NCI-H2227 (cell line): ENCODE measurements at regions not wholly inside any gene's neighbourhood (a gene's known extent, or its start where the extent isn't known, plus 50 kb on each side); places are given as distances from the start of the nearest gene placed in this dataset.
"Not testable (repeated sequence)": the region's sequence is repeated elsewhere in the genome, so short reads cannot be mapped to it uniquely, and the experiment has no call there.

Experiments
- DNase-seq: peaks from one replicate; lab custom pipeline; 2025; ENCODE audit not compliant: unreplicated experiment; lab: John Stamatoyannopoulos, UW

DNA sequence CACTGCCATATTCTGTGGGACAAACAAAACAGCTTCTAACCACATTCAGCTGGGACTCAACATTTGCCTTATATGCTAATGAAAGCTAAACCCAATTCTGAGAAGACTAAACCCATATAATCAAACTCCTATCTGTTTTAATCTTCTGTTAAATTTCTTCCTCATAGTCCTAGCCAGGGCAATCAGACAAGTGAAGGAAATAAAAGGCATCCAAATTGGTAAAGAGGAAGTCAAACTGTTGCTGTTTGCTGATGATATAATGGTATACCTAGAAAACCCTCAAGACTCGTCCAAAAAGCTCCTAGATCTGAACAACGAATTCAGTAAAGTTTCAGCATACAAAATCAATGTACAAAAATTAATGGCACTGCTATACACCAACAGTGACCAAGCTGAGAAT is 157.1 kb downstream of the PHLDA1 start:
- DNase-seq: no peak

DNA sequence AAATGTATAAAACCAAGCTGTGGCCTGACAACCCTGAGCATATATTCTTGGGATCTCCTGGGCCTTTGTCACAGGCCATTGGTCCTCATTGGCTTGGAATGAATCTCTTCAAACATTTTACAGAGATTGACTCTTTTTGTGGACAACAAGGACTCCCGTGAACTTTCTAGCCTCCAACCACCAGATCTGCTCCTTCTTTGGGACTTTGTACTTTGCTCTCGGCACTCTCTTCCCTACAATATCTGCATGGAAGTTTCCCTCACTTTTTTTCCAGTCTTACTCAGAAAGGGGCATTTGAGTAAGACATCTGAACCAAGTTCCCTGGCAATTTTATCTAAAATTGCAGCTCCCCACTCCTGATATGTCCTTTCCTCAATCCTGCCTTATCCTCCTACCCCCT is 158.8 kb downstream of the PHLDA1 start:
- DNase-seq: no peak

DNA sequence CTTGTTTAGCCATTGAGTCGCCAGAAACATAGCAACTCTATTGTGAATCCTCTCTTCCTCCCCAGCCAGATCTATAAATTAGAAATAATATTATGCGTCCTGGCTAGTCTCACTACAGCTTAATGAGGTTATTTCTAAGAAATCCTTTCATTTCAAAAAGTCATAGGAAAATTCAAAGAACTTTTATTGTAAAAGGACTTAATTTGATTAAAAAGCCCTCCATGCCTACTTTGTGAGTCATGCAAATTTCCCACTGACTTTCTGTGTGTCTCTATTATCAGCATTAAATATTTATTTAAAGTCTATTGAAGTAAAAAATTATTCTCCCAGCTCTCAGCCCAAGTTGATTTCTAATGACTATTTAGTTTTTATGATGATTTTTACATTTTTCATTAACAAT is 160.7 kb downstream of the PHLDA1 start:
- no peak for DNase-seq

DNA sequence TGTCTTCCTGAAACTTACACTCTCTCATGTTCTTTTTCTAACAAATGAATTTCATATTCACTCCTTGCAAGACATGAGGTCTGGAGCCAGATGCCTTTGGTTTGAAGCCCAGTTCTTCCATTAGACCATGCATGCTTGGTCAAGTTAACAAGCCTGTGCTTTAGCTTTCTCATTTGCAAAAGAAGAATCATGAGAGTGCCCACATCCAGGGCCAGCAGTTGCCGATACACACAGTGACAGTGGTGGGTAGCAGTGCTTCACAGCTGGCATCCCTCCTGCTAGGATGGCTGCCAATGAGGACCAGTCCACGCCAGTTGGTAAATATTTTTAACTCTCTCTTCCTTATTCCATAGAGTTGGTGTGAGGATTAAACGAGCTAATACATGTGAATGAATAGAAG is 163.1 kb downstream of the PHLDA1 start:
- no peak for DNase-seq

DNA sequence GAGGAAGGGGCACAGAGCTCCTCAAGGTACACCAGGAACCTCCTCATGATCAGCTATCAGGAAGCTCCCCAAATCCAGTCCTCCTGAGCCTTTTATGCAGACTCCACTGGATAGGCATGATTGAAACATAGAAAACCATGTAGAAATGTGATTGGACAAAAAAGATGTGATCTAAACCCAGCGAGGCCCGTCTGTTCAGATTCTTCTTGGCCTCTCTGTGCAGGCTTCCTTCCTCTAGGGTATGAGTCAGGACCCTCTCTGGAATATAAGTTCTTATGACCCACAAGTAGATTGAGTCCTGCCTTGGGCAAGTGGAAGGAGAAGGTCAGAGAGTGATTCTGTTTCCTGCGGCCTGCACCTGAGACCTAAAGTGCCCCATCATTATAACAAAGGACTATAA is 166.3 kb downstream of the PHLDA1 start:
- no peak for DNase-seq

DNA sequence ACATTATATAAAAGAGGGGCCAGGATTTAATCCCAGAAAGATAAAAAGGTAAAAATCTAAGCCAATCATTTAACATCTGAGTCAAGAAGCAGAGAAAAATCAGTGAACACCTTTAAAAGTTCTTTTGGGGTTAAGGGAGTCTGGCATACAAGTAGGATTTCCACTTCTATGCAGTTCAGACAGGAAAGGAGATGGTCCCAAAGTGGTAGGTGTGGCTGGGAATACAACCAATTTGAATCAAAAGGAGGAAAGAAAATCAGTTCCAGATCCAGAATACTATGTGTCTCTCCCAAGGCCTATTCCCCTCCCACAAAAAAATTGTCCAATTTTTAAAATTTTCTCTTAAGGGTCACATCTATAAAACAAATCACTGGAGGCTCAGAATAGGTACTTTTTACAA is 167.4 kb downstream of the PHLDA1 start:
- DNase-seq: no peak

DNA sequence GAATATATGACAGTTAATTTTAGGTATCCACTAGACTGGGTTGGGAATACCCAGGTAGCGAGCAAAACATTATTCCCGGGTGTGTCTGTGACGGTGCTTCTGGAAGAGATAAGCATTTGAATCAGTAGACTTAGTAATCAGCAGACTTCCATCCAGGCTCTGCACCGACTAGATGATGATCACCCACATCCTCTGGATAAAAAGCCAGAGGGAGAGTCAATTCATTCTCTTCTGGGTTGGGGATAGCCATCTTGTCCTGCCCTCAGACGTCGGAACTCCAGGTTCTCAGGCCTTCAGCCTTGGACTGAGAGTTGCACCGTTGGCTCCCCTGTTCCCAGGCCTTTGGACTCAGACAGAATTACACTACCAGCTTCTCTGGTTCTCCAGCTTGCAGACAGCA is 168.0 kb downstream of the PHLDA1 start:
- DNase-seq: no peak

DNA sequence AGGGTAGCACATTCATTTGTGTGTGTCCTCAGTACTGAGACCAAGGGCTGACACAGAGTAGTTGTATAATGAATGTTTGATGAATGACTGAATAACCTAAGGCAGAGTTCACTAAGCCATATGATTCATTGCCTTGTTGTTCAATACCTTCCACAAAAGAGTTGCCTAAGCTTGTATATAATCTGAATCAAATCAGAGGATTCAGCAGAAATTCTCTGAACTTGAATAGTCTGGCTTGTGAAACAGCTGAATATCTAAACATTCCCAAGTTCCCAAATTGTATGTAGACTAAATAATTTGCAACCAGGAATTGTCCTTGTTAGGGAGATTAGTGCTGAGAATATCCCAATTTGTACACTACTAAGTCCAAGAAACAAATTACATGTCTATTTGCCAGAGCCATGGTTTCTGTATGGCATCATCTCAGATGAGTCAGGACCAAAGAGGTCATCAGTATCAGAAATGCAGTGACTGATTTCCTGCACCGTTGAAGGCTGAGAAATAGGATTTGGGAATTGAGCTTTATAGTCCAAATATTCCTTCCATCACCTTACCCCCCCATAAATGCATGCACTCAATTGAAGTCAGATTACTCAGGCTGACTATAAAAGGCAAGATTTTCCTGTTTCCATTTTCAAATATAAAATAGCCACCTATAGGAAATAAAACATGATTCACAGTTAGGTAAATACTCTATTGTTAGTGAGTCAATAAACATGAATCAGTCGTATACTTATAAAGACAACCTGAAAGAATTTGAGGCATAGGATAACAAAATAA is 168.7 kb downstream of the PHLDA1 start:
- no peak for DNase-seq

DNA sequence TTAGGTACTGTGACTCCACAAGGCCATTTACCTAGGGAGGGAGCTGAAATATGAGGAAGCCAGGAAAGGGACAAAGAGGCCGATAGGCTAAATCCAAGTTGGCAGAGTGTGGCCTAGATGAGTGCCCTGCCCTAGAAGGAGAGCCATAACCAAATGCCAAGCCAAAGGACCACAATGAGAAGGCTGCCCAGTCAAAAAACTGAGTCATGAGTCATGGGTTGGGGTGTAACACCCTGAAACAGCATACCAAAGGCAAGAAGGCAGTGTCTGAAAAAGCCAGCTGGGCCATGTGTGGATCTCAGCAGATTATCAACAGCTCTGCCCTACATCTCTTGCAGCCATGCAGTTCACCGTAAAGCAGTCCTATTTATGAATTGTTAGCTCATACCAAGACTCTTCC is 171.7 kb downstream of the PHLDA1 start:
- no peak for DNase-seq

DNA sequence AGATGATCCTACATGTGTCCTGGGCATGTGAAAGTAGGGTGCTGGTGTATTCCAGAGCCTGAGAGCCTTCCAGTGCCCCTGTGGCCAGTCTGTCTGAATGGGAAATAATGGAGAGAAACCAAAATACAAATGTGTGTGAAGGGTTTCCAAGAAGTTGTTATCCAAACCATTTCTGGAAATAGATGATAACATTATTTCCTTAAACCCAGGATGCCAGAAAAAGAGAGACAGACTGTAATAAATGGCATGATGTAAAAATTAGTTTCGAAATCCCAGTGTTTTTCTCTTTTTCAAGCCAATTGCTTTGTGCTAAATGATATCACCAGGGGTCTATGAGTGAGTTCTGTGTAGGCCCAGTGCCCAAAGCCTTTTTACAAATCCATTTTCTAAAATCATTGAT is 175.3 kb downstream of the PHLDA1 start:
- DNase-seq: no peak

DNA sequence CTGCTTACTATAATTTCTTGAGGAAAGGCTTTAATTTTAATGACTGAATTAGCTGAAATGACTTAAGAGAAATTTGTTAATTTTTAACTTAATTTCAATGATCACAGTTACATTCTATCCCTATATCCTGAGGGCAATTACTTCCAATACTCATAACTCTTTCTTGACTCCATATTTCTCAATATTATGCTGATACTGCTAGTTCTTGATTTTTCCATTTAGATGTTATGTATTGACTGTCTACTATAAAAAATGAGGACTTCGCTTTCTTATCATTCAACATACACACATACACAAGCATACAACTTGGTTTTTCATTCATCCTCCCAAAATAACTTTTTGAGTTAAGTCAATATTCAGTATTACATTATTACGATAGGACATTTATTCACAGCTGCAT is 176.2 kb downstream of the PHLDA1 start:
- DNase-seq: no peak

DNA sequence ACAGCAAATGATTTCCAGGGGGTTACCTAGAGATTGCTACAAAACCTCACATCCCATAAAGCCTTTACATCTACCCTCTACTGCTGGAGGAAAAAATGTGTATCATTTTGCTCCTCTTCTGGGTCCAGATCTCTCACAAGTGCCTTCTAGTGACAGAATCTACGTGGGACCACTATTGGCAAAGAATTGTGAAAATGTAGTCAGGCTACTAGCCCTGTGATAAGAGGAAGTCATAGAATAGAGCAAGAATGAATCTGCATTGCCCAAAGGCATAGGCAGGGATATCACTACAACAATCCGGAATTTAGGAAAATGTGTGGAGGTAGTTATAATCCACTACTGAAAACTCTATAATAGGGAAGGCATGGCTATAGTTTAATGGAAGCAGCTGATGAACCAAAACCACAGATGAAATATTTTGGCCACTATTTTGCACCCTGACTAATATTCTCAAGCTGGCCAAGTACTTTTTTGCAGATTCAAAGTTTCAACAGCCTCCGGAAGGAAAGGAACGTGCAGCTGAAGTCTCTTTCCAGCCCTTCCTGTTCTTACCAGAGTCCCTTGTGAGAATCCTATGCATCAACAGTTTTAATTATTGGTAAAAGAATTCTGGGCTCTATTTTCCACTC is 176.8 kb downstream of the PHLDA1 start:
- no peak for DNase-seq

DNA sequence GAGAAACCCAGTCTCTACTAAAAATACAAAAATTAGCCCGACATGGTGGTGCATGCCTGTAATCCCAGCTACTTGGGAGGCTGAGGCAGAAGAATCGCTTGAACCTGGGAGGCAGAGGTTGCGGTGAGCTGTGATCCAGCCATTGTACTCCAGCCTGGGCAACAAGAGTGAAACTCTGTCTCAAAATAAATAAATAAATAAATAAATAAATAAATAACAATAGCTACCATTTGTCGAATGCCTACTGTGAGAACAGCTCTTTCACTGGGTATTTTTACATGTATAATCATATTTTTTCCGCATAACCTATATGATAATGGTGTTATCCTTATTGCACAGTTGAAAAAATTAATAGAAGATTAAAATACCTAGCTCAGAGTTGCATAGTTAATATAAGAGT is 177.4 kb downstream of the PHLDA1 start:
- DNase-seq: not testable (repeated sequence)

DNA sequence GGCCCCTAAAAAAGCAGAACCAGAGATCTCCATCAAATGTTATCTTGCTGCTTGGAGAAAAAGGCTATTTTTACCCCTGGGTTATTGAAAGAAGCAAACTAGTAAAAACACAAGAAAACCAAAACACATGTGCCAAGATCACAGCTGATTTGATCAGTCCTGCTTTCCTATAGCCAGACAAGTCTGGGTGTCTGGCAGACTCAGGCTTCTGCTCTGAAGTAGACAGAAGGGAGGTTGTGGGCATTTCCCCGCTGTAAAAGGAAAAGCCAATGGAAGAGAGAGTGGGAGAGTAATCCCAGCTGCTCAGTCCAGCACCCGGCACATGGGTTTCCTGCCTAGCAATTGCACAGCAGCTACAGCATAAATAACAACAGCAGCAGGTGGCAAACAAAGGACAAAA is 177.9 kb downstream of the PHLDA1 start:
- no peak for DNase-seq

DNA sequence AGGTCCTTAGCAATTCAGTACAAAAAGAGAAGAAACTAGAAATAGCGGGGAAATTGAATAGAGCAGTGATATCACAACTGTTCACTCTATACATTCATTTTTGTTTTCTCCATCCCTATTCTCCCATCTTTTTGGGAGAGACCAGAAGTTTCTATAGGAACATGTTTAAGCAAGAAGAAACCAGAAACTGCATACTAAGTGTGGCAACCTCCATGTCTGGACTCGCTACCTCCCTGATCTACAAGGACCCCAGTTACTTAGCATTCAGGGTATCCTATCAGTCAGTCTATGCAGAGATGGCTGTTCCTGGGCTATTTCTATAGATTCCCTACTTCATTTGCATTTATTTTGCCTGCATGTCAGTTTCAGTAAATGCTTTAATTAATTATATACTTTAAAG is 178.6 kb downstream of the PHLDA1 start:
- DNase-seq: no peak

DNA sequence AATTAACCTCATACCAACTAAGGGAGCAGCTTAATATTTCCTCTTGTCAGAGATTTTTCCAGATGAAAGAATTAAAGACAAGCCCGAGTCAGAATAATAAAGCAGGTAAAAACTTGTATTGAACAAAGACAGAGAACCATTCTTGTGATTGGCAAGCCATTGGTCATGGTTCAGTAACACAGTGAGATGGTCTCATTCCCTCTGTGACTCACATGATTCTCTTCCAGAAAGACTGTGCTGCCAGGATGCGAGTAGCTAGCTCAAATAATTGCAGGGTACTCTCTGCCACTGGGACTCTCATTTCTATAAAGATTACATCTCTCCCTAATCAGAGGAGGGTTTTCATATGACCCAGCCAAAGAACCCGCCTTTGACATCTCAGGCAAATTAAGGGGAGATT is 179.4 kb downstream of the PHLDA1 start:
- DNase-seq: peak; percentile 54

DNA sequence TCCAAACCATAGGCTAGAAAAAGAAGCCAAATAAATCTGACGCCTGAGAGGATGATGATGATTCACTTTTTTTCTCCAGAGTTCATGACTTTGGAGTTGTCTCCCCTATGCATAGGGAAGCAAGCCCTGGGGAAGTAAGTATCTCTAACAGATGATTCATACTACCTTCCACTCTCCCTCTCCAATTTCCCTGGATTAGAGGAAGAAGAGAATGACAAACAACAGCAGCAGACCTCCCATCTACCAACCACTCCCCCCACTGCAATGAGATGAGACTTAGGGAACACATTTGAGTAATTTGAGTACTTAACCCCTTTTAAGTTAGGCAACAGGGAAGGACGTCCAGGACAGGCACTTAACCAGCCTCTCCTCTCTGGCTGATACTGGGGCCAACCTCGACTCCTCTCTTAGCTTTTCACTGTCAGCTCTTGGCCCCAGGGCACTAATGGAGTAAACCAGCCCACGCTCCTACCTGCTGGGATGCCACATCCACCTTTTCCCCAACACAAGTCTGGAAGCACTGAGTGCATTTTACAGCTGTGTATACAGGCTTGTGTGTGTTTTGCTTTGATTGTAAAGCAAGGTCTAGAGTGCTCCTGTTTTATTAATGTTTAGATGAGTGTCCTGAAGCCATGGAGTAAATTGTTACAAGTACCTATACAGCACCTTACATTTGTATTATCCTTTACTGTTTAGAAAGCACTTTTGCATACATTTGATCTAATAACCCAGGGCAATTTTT is 180.7 kb downstream of the PHLDA1 start:
- DNase-seq: peak; percentile 74

DNA sequence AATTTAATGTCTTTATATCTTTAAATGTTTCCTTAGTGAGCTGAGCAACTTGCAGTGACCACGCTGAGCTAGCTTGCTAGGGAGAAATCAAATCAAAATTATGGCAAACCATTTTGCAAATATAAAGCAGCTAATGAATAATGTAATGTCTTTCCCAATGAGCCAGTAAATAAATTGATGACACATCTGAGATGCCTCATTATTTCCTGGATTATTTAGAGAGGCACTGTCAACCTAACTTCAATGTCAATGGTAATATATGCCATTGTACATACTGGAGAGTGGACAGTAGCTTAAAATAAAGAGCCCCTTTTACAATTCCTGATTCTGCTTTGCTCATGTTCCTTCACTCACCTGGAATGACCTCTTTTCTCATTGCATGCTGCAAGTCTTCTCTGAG is 182.6 kb downstream of the PHLDA1 start:
- no peak for DNase-seq

DNA sequence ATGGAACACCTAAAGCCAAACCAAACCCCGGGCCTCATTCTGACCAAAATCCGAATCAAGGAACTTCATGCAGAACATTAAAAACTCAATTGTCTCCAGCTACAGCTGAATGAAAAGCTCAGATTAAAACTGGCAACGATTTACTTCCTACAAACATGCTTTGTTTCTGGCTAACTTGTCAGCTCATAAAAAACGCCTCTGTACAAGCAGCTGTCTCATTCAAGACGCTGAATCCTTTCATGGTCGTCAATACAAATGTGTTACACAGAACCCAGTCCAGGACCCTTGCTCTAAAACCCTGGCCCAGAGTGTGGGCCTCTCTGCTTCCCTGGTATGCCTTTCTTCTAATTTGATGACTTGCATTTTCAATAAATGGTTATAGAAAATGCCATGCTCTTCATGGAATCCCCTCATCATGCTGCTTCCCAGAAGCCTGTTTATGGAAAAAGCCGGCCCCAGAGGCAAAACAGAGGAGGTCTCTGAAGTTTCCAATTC is 183.1 kb downstream of the PHLDA1 start:
- DNase-seq: no peak

DNA sequence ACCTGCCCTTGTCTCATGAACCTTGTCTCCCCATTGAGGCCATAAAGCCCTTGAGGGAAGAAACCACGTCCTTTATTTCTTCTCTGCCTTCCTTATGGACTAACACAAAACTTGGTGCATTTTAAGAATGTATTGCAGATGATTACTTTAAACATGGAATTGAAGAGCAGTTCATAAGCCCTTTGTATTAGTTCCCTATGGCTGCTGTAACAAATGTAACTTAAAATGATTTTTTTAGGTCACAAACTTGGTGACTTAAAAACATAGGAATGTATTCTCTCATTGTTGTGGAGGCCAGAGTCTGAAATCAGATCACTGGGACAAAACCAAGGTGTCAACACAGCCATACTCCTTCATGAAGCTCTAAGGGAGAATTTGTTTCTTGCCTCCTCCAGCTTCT is 185.5 kb downstream of the PHLDA1 start:
- DNase-seq: no peak

DNA sequence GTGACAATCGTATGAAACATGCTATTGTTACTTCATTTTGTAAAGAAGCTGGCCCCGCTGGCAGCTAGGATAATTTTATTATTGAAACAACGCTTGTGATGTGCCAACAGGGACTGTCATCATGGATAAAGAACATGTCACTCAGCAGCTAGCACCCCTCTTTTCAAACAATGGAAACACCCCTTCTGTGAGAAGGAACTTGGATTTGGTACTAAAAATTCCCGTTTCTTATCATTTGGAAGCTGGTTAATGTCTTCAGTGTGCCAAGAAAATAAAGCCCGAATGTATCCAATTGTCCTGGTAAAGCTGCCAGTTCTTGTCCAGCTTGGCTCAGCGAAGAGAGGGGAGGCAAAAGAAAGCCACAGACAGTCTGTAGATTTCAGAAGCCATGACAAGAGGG is 186.6 kb downstream of the PHLDA1 start:
- DNase-seq: no peak
